SK-N-SH treated with all-trans-retinoic acid at 6 μM for 48 hours (cell line): ENCODE measurements at regions not wholly inside any gene's neighbourhood (a gene's known extent, or its start where the extent isn't known, plus 50 kb on each side); places are given as distances from the start of the nearest gene placed in this dataset.

Source experiments
- TCF4 ChIP-seq: fragments of 250-450 bp; sonication (Bioruptor Pico); IDR thresholded peaks from 2 replicates; pipeline ENCODE4 v1.8.0; 2021; ENCODE audit warnings: mild to moderate bottlenecking, moderate library complexity, borderline replicate concordance
- ZNF70 ChIP-seq: fragments of 450-650 bp; formaldehyde crosslinking; IDR thresholded peaks from 2 replicates; pipeline ENCODE4 v1.5.0; 2020; ENCODE audit warnings: mild to moderate bottlenecking, moderate library complexity

GRCh38 chr12:107955966-107956643, 173.0 kb upstream of the WSCD2 start:
- TF ChIP-seq TCF4 (CRISPR knock-in tag), result no peak
- TF ChIP-seq ZNF70, result no peak
